HG03280 (cell line): ENCODE measurements at regions not wholly inside any gene's neighbourhood (a gene's known extent, or its start where the extent isn't known, plus 50 kb on each side); places are given as distances from the start of the nearest gene placed in this dataset.

Experiments used
- ATAC-seq: cut with Tn5 transposase; IDR thresholded peaks from one replicate; pipeline ENCODE4 v1.9.1; 2021; ENCODE audit warnings: mild to moderate bottlenecking, moderate library complexity; ENCODE audit not compliant: unreplicated experiment

DNA sequence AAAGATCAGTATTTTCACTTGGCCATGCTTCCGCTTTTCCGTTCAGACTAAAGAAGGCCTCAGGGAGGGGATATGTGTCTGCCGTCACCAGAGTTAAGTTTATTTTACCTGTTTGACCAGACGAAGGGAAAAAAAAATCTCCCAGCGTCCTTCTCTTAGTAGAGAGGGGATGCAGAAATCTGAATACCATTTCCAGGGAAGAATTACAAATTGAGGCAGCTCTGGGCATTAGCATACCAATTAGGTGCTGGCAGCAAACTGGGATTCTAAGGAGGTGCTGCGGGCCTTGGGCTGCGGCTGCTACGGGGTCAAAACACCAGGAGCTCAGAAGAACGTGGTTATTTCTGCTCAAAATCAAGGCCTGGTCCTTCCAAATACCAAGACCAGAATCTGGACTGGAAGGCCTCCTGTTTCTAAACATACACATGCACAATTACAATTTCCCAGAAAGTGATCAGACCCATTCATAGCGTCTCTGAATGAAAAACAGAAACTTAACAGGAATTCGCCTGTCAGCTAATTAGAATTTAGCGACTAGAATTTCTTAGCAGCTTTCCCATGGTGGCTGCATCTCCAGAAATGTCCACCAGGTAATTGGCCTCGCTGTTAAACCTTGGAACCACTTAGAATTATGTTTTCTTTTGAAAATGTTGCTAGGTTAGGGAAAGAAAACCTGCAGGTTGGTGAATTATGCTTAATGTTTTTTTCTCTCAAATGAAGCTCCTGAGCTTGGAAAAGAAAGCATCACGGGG lies 617.0 kb downstream of the VRK1 start:
- no peak for ATAC-seq

- no peak for ATAC-seq
These were observed 617.5 kb downstream of the VRK1 start for GRCh38 chr14:97414718-97415098.

GRCh38 chr14:97415907-97416306 lies 618.7 kb downstream of the VRK1 start:
- ATAC-seq = no peak

- no peak for ATAC-seq
These were observed 619.4 kb downstream of the VRK1 start for GRCh38 chr14:97416550-97416949.

GRCh38 chr14:97417331-97417730 lies 620.1 kb downstream of the VRK1 start:
- no peak for ATAC-seq

DNA sequence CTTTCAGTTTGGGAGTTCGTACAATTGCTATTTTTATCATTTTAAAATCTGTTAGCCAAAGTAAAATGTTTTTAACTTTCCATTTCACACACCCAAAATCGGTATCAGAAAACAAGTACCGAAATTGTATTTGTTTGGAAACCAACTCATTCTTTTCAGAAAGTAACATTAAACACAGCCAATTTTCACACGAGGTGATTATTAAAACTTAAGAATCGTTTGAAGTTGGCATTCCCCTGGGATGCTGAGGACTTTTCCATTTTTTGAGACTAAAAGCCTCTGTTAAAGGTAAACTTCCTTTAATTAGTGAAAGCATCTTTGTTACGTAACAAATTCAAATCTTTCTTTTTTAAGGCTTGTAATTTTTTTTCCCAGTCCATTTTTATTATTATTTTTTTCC lies 623.0 kb downstream of the VRK1 start:
- ATAC-seq = no peak

- no peak for ATAC-seq
These were observed 629.6 kb downstream of the VRK1 start for GRCh38 chr14:97426776-97427175.

DNA sequence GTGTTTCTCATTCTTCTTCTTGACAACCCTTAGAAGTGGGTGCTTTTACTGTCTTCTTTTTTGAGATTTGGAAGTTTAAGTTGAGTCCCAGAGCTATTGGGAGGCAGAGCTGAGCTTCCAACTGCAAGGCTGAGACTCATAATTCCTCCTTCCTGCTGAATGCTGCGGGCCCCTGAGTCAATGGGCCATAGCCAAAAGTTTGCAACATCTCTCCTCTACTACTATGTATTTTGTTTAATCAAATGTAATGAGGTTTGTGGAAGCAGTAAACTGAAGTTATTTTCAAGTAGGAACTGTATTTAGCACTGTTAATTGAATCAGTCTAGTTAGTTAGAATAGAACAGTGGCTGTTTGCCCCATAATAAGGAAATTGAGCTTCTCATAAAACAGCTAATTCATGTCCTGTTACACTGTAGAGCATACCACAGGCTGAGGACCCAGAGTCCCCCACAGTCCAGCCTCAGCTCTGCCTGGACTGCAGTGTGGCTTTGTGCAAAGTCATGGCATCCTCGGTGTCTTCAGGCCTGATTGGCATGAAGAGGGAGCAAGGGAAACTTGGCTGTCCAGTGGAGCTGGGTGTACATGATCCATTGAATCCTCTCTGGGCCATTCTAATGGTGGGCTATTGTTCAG lies 631.7 kb downstream of the VRK1 start:
- ATAC-seq = no peak

GRCh38 chr14:97432586-97432985 lies 635.4 kb downstream of the VRK1 start:
- no peak for ATAC-seq

DNA sequence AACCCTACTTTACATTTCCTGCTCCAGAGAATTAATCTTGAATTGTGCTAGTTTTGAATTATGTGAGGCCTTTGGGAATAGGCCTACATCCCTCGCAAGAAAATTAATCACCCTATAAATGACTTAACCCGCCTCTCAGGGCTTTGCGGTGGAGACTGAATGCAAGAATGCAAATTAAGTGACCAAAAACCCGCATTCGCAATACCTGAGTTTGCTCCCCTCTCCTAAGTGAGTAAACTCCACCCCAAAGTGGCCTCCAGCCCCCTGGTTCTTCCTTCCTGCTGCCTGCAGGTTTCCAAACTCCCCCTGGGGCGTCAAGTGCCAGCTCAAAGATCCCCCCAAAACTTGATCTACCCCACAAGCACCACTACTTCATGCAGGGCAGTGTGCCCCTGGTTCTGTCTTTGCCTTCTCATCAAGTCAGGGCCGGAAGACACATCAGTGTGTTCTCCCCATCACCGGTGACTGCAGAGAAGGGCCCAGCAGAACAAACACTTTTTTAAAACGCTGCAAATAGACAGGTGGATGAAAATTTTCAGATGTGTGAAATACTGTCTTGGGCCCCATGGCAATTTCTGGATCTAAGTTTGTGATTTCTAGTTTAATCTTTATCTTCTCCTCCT lies 644.7 kb downstream of the VRK1 start:
- ATAC-seq = peak; percentile 18

DNA sequence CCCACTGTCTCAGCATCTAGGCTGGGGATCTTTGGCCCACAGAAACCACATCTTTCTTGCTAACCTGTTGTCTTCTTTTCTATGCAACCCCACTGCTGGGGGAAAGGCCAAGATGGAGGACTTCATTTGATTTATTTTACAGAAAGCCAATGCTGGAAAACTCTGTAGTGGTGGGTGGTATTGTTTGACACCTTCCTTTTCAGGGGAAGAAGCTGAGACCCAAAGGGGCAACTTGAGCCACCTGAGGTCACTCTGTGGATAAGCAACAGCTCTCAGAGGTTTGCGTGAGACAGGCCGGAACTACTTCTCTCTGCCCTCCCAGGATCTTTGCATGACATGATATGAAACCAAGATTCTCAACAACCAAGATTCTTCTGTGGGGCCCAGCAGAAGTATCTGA lies 645.2 kb downstream of the VRK1 start:
- peak; percentile 58 for ATAC-seq

GRCh38 chr14:97443412-97443811 lies 646.2 kb downstream of the VRK1 start:
- ATAC-seq = no peak

DNA sequence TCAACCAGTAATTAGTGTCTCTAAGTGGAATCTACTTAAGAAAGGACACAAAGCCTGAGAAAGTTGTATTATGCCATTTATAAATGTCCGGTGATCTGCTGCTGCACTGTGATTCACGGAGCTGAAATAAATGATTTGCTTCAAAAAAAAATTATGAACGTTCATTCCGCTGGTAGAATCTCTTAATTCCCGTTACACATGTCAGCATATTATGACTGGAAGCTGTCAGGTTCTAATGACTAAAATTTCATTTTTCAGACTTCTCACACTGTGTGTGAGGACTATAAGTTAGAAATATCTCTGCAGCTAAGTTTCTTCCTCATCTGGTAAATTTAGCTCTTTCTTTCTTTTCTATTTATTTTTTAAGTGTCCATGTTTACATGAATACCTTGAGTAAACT lies 647.1 kb downstream of the VRK1 start:
- no peak for ATAC-seq

GRCh38 chr14:97445367-97445766 lies 648.2 kb downstream of the VRK1 start:
- ATAC-seq = no peak

GRCh38 chr14:97446087-97446486 lies 648.9 kb downstream of the VRK1 start:
- no peak for ATAC-seq

GRCh38 chr14:97452314-97452713 lies 655.1 kb downstream of the VRK1 start:
- no peak for ATAC-seq

DNA sequence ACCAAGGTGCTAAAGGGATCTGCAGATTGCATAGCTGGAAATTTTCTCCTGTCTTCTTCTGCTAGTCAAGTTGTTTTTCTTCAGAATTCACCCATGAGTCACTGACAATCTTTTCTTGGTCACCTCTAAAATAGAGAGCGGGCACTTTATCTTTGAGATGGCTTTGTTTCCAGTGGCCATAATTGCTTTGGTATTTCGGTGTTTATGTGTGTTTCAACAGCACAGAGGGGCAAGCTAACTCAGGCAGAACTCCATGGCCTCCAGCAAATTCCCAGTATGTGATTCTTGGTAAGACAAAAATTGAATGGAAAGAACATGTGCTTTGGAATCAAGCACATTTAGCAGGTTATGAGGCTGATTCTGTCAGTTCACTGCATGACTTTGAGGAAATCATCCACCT lies 656.8 kb downstream of the VRK1 start:
- ATAC-seq = no peak

- no peak for ATAC-seq
These were observed 659.3 kb downstream of the VRK1 start for GRCh38 chr14:97456462-97456861.

DNA sequence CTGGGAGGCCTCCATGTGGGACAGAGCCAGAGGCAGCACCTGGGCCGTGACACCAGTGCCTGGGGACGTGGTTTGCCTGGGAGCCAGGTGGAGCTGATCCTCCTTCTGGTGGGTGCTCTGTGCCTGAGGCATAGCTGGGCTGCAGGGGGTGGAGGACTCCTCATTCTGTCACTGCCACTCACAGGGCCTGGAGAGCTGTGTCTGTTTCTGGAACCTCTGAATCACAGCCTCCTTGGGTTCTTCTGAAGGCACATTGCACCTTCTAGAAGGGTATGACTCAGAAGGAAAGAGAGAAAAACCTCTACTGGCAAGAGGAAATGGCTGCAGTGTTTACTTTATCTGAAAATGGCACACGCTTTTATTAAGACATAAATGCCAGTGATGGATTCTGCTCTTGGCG lies 659.8 kb downstream of the VRK1 start:
- no peak for ATAC-seq

- no peak for ATAC-seq
These were observed 660.4 kb downstream of the VRK1 start for GRCh38 chr14:97457575-97458085.

DNA sequence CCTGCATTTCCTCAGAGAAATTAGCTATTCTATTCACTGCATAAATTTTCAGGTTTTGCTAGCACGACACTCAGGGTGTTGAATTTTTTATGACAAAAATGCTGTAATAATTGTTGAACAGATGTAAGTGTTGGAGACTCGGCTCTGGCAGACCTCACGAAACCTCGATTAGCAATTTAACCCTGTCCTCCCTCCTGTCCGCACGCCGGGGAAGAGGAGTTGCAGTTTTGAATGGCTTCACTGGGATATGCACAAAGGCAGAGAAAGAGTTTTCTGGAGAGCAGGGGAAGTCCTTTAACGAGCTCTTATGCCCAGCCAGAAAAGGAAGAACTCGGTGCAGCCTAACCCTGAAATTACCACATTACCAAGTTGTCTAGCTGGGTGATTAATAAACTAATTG lies 661.1 kb downstream of the VRK1 start:
- no peak for ATAC-seq
